ENCODE measurements at regions not wholly inside any gene's neighbourhood (a gene's known extent, or its start where the extent isn't known, plus 50 kb on each side); places are given as distances from the start of the nearest gene placed in this dataset.
"Not testable (repeated sequence)": the region's sequence is repeated elsewhere in the genome, so short reads cannot be mapped to it uniquely, and the experiment has no call there.

DNA sequence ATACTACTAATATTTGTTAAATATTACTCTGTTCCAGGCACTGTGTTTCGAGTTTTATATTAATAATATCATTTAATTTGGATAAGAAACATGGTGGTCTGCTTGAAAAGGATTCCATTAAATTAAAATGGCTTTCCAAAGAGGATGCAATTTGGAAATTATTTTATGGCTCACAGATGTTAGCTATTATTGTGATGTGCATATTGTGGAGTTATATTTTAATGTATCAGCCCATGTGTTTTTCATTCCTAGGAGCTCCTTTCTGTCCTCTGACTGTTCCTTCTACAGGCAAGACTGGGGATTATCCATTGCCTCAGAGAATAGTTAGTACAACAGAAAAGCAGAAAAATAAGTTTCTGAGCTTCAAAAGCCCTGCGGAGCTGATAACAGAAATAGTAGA lies 376.7 kb upstream of the PDZRN3 start:
- TF ChIP-seq, protein P1, sequence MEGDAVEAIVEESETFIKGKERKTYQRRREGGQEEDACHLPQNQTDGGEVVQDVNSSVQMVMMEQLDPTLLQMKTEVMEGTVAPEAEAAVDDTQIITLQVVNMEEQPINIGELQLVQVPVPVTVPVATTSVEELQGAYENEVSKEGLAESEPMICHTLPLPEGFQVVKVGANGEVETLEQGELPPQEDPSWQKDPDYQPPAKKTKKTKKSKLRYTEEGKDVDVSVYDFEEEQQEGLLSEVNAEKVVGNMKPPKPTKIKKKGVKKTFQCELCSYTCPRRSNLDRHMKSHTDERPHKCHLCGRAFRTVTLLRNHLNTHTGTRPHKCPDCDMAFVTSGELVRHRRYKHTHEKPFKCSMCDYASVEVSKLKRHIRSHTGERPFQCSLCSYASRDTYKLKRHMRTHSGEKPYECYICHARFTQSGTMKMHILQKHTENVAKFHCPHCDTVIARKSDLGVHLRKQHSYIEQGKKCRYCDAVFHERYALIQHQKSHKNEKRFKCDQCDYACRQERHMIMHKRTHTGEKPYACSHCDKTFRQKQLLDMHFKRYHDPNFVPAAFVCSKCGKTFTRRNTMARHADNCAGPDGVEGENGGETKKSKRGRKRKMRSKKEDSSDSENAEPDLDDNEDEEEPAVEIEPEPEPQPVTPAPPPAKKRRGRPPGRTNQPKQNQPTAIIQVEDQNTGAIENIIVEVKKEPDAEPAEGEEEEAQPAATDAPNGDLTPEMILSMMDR (conservative IDR thresholded peaks at IDR 0.05), result no peak
- no peak for TF ChIP-seq ZFX (IDR thresholded peaks at IDR 0.05)
- H3K27ac ChIP-seq, result no peak overlapping the region

DNA sequence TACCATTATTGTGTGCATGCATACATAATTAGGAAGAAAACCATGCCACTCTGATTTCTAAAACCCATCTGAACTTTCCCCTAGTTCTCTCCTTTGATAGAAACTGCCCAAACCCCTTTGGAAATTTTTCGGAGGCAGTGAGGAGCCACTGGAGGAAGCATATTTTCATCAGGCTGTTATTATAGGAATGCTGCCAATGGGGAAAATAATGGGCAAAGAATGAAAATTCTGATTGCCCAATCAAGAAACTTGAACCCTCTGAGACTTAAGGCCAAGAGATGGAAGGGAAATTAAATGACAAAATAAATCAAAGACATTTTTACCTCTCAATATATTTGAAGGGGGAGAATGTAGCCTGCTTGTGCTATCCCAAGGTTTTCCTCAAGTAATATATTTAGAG lies 376.0 kb upstream of the PDZRN3 start:
- TF ChIP-seq ZFX (IDR thresholded peaks at IDR 0.05), result no peak
- TF ChIP-seq, protein P1 (conservative IDR thresholded peaks at IDR 0.05), result no peak

GRCh38 chr3:73999501-73999900 lies 374.8 kb upstream of the PDZRN3 start:
- no peak for TF ChIP-seq ZFX (IDR thresholded peaks at IDR 0.05)
- TF ChIP-seq, protein P1 (conservative IDR thresholded peaks at IDR 0.05), result no peak
- H3K27ac ChIP-seq, result no peak overlapping the region

More for the DNA sequence above, 376.0 kb upstream of the PDZRN3 start:
- H3K27ac ChIP-seq, result no peak overlapping the region

DNA sequence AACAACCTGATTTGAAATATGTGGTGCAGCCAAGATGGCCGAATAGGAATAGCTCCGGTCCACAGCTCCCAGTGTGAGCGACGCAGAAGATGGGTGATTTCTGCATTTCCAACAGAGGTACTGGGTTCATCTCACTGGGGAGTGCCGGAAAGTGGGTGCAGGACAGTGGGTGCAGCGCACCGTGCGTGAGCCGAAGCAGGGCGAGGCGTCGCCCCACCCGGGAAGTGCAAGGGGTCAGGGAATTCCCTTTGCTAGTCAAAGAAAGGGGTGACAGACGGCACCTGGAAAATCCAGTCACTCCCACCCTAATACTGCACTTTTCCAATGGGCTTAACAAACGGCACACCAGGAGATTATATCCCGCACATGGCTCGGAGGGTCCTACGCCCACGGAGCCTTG lies 365.9 kb upstream of the PDZRN3 start:
- H3K27ac ChIP-seq, result not testable (repeated sequence)

GRCh38 chr3:73966733-73967132 lies 342.0 kb upstream of the PDZRN3 start:
- TF ChIP-seq, protein P1 (conservative IDR thresholded peaks at IDR 0.05), result no peak
- TF ChIP-seq ZFX (IDR thresholded peaks at IDR 0.05), result no peak
- H3K27ac ChIP-seq, result no peak overlapping the region

DNA sequence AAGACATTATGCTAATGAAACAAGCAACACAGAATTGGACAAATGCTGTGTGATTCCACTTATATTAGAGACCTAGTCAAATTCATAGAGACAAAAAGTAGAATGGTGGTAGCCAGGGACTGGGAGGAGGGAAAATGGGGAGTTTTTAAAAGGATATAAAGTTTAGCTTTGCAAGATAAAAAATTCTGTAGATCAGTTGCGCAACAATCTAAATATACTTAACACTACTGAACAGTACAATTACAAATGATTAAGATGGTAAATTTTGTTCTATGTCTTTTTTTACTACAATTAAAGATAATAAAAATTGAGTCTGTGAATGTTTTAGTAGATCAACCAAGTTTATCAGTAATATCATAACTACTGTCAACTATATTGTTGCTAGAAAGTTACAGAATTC lies 340.1 kb upstream of the PDZRN3 start:
- TF ChIP-seq, protein P1 (conservative IDR thresholded peaks at IDR 0.05), result no peak
- no peak for TF ChIP-seq ZFX (IDR thresholded peaks at IDR 0.05)
- no peak overlapping the region for H3K27ac ChIP-seq

DNA sequence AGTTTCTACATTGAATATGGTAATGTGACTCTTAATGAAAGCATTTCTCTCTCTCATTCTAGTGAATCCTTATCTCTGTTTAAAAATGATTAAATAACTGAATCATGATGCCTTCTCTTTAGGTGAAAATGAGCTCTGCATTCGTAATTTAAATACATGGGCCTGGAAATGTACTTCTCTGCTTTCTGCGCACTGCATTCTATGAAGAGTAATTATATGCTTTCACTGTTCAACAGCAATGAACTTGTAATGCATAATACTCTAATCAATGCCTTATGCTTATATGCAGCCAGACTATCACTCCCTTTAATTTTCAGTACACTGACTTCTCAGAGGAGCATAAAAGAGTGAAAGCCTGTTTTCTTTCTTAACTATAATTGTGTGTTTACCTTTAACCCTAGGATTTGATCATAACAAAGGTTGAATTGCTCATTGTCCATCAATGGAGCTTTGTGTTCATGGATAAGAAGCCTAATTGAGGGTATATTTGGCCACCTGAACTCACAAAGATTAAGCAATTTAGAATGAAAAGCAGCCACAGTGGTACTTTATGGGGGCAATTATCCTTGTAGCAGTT lies 330.8 kb upstream of the PDZRN3 start:
- no peak for TF ChIP-seq ZFX (IDR thresholded peaks at IDR 0.05)
- TF ChIP-seq, protein P1 (conservative IDR thresholded peaks at IDR 0.05), result no peak
- no peak overlapping the region for H3K27ac ChIP-seq

- TF ChIP-seq ZFX (IDR thresholded peaks at IDR 0.05), result no peak
- TF ChIP-seq, protein P1 (conservative IDR thresholded peaks at IDR 0.05), result no peak
- H3K27ac ChIP-seq, result no peak overlapping the region
These were observed 329.8 kb upstream of the PDZRN3 start for GRCh38 chr3:73954506-73954905.

Data from C4-2B (cell line).